ENCODE measurements at regions not wholly inside any gene's neighbourhood (a gene's known extent, or its start where the extent isn't known, plus 50 kb on each side); places are given as distances from the start of the nearest gene placed in this dataset.

DNA sequence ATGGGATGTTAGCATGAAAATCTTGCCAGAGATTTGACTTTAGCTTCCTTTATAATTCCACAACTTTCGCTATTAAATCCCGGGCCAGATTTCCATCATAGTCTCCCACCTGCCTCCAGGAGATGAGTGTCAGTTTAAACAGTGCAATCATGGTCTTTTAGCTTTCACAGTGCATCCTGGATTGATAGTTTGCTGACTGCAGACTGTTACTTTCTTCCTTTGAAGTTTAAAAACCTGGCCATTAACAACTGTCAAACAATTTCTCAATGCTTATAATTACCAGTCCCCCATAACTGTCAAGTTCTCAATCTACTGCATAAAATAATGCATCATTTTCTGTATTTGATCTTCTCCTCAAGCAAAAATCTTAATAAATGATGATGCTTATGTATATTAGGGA, 108.4 kb upstream of the FSTL5 start:
- H3K27me3 ChIP-seq: no peaks in the 10 kb centered on the region
- WGBS, 4 donors: 78 to 88% (median 85%) methylated on average over 2 of the region's 2 CpGs
- intact Hi-C loops (cut with DNase I): no loop called here
- no peak overlapping the region for H3K4me3 ChIP-seq
- no peak overlapping the region for H3K27ac ChIP-seq
- no peak for TF ChIP-seq POLR2A (IDR thresholded peaks at IDR 0.05)
- TF ChIP-seq, protein P1, sequence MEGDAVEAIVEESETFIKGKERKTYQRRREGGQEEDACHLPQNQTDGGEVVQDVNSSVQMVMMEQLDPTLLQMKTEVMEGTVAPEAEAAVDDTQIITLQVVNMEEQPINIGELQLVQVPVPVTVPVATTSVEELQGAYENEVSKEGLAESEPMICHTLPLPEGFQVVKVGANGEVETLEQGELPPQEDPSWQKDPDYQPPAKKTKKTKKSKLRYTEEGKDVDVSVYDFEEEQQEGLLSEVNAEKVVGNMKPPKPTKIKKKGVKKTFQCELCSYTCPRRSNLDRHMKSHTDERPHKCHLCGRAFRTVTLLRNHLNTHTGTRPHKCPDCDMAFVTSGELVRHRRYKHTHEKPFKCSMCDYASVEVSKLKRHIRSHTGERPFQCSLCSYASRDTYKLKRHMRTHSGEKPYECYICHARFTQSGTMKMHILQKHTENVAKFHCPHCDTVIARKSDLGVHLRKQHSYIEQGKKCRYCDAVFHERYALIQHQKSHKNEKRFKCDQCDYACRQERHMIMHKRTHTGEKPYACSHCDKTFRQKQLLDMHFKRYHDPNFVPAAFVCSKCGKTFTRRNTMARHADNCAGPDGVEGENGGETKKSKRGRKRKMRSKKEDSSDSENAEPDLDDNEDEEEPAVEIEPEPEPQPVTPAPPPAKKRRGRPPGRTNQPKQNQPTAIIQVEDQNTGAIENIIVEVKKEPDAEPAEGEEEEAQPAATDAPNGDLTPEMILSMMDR (IDR thresholded peaks at IDR 0.05): no peak
- no peaks in the 10 kb centered on the region for H3K9me3 ChIP-seq (replicated peaks in 1 of 3)
- H3K4me1 ChIP-seq (replicated peaks in 1 of 2): no peaks in the 10 kb centered on the region
- DNase-seq: no peak
- no peaks in the 10 kb centered on the region for H3K36me3 ChIP-seq (replicated peaks in 1 of 2)

DNA sequence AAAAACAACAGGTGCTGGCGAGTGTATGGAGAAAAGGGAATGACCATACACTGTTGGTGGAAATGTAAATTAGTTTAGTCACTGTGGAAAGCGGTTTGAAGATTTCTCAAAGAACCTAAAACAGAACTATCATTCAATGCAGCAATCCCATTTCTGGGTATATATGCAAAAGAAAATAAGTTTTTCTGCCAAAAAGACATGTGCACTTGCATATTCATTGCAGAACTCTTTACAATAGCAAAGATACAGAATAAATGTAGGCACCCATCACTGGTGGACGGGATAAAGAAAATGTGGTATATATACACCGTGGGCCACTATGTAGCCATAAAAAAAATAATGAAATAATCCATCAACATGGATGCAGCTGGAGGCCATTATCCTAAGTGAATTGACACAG, 105.1 kb upstream of the FSTL5 start:
- H3K27ac ChIP-seq: no peak overlapping the region
- no peaks in the 10 kb centered on the region for H3K36me3 ChIP-seq (replicated peaks in 1 of 2)
- DNase-seq: no peak
- H3K4me3 ChIP-seq: no peak overlapping the region
- H3K4me1 ChIP-seq (replicated peaks in 1 of 2): no peaks in the 10 kb centered on the region
- H3K27me3 ChIP-seq: no peaks in the 10 kb centered on the region
- no peak for TF ChIP-seq POLR2A (IDR thresholded peaks at IDR 0.05)
- TF ChIP-seq, protein P1 (IDR thresholded peaks at IDR 0.05): no peak
- H3K9me3 ChIP-seq (replicated peaks in 1 of 3): peaks cover 0 to 6% (median 5%) of the 10 kb centered on the region in 3 donors
- intact Hi-C loops (cut with DNase I): no loop called here
- WGBS, 4 donors: 62 to 76% (median 73%) methylated on average over 4 of the region's 4 CpGs

DNA sequence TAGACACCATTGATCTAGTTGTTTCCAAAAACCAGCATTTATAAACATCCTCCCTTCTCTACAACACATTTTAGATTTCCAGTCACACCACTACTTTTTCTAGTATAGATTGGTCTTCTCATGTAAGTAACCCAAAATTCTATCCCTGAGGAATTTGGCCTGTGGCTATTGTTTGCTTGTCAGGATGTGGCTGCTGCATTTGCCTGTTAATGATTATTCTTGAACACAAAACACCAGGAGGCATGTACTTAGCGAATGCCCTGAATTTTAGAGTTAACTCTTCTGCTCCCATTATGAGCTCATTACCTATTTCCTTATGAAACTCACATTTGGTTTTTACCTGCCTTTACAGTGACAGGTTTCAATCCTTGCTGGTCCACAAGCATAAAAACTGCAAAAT, 102.0 kb upstream of the FSTL5 start:
- Histone ChIP-seq H3K4me3 (no peak overlapping the region), H3K27ac (no peak overlapping the region), H3K27me3 (no peaks in the 10 kb centered on the region), H3K4me1 (replicated peaks in 1 of 2) (no peaks in the 10 kb centered on the region), H3K9me3 (replicated peaks in 1 of 3) (peaks cover 0 to 6% (median 5%) of the 10 kb centered on the region in 3 donors), H3K36me3 (replicated peaks in 1 of 2) (no peaks in the 10 kb centered on the region)
- intact Hi-C loops (cut with DNase I): no loop called here
- TF ChIP-seq, protein P1 (IDR thresholded peaks at IDR 0.05): no peak
- no peak for TF ChIP-seq POLR2A (IDR thresholded peaks at IDR 0.05)
- DNase-seq: no peak
- 48 to 63% (median 50%) methylated on average over 1 of the region's 1 CpG for WGBS, 4 donors

DNA sequence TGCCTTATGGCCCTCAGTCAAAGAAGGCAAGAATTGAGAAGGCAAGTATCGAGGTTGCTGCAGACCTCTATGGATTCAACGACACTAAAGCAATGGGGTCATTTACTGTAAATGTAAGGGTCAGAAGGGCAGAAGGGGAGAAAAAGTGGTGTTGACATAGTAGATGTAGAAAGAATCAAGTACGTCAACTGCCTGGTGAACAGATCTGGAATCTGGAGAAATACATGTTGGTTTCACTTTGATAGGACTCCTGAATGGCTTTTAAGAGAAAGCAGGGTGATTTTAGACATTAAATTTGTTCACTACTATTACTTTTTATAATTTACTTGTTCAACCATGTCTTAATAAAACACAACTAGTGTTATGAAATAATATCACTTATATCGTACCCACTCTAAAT, 81.3 kb upstream of the FSTL5 start:
- Histone ChIP-seq H3K27ac (no peak overlapping the region), H3K4me1 (replicated peaks in 1 of 2) (no peaks in the 10 kb centered on the region), H3K27me3 (no peaks in the 10 kb centered on the region), H3K4me3 (no peak overlapping the region), H3K9me3 (replicated peaks in 1 of 3) (no peaks in the 10 kb centered on the region), H3K36me3 (replicated peaks in 1 of 2) (no peaks in the 10 kb centered on the region)
- 60 to 75% (median 74%) methylated on average over 4 of the region's 4 CpGs for WGBS, 4 donors
- TF ChIP-seq POLR2A (IDR thresholded peaks at IDR 0.05): no peak
- TF ChIP-seq, protein P1 (IDR thresholded peaks at IDR 0.05): no peak
- intact Hi-C loops (cut with DNase I): no loop called here
- no peak for DNase-seq

Data from adrenal gland (tissue), 9 donors.